ENCODE measurements at regions not wholly inside any gene's neighbourhood (a gene's known extent, or its start where the extent isn't known, plus 50 kb on each side); places are given as distances from the start of the nearest gene placed in this dataset.

GRCh38 chr1:87560601-87561360 is 232.1 kb downstream of the LMO4 start:
- DNase-seq (ENCODE audit: low spot score): no peak

- DNase-seq (ENCODE audit: low spot score): no peak
Measured at GRCh38 chr1:87563211-87563610, 234.5 kb downstream of the LMO4 start.

DNA sequence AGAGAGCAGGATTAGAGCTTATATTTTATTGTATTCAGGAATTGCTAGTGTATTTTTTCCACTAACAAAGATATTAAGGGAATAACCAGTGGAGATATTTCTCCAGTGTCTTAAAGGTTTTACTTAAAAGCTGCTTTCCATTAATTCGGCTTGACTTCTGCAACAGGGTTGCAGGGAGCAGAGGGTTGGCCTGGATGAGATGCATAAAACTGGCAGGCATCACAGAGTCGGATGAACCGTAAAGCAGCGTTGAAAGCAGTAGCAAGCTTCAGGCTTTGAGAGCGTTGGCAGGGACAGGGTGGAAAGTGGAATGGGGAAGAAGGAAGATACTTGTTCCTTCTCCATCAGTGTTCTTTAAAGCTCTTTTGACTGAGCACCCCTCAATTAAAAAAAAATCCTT is 237.2 kb downstream of the LMO4 start:
- DNase-seq (ENCODE audit: low spot score): no peak

- DNase-seq (ENCODE audit: low spot score): no peak
Measured at GRCh38 chr1:87568005-87568404, 239.3 kb downstream of the LMO4 start.

DNA sequence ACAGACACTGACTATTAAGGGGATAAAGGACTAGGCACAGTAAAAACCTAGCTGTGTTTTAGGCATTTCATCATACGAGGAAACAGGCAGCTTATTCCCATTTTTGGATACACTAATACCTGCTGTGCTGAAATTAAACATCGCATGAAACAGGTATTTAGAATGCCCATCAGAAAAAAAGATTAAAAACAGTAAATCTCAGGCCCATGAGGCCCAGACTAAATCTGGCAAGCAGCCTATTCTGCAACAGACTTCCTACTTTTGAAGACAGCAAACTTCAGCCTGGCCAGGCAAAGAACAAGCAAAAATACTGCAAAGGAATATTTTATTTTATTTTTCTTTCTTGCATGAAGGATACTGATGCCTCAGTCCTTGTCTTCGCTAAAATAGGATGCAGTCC is 240.2 kb downstream of the LMO4 start:
- DNase-seq (ENCODE audit: low spot score): no peak

GRCh38 chr1:87572008-87572407 is 243.3 kb downstream of the LMO4 start:
- no peak for DNase-seq (ENCODE audit: low spot score)

GRCh38 chr1:87572891-87573290 is 244.2 kb downstream of the LMO4 start:
- DNase-seq (ENCODE audit: low spot score): no peak

- no peak for DNase-seq (ENCODE audit: low spot score)
Measured at GRCh38 chr1:87575528-87575927, 246.8 kb downstream of the LMO4 start.

- no peak for DNase-seq (ENCODE audit: low spot score)
Measured at GRCh38 chr1:87578464-87578863, 249.8 kb downstream of the LMO4 start.

DNA sequence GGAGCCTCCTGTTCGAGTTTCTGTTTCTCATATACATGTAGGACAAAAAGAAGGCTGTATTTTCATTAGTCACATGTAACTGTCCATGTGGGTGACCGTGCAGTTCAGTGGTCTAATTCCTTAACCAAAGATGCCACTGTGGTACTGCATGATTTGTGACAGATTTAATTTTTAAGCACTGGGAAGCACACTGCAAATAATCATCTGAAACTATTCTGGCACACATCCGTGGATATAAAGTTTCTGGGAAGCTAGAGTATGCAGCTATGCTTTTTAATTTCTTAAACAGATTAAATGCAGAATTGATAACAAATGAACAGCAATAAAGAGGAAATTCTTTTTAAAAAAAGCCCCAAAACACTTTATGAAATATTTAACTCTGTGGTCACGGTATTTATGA is 254.8 kb downstream of the LMO4 start:
- no peak for DNase-seq (ENCODE audit: low spot score)

GRCh38 chr1:87584586-87584985 is 255.9 kb downstream of the LMO4 start:
- DNase-seq (ENCODE audit: low spot score): no peak

DNA sequence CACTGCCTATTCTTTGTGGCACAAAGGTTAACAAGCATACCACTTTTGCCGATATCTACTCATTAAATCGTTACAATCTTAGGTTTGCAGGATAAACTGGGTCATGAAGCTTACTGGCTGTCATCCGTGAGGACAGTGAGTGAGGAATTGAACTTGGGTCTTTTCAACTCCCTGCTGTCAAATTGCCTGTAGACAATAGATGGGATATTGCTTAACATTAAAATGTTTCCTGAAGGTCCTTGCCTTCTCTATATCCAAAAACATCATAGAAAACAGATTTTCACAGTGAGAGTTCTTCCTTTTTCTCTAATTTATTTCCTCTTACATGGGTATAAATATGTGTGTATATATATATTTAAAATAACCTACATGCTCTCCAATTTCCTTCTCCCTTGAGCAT is 257.8 kb downstream of the LMO4 start:
- no peak for DNase-seq (ENCODE audit: low spot score)

DNA sequence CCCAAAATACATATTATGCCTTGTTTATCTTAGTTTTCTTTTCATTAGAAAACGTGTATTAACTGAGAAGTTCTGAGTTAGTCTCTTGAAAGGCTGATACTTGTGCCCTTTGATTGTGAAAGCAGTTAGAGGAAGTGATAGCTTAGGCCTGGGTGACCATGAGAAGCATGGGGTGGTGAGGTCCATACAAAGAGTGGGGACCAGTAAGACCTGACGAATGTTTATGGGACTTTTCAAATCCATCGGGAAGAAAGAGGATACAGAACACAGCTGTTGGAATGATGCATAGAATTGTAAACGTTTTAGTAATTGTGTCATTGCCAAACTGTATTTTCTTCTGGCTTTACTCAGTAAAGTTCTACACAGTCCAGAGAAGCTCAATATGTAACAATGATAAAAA is 259.8 kb downstream of the LMO4 start:
- DNase-seq (ENCODE audit: low spot score): no peak

GRCh38 chr1:87591492-87591891 is 262.8 kb downstream of the LMO4 start:
- no peak for DNase-seq (ENCODE audit: low spot score)

- DNase-seq (ENCODE audit: low spot score): no peak
Measured at GRCh38 chr1:87592156-87592555, 263.5 kb downstream of the LMO4 start.

DNA sequence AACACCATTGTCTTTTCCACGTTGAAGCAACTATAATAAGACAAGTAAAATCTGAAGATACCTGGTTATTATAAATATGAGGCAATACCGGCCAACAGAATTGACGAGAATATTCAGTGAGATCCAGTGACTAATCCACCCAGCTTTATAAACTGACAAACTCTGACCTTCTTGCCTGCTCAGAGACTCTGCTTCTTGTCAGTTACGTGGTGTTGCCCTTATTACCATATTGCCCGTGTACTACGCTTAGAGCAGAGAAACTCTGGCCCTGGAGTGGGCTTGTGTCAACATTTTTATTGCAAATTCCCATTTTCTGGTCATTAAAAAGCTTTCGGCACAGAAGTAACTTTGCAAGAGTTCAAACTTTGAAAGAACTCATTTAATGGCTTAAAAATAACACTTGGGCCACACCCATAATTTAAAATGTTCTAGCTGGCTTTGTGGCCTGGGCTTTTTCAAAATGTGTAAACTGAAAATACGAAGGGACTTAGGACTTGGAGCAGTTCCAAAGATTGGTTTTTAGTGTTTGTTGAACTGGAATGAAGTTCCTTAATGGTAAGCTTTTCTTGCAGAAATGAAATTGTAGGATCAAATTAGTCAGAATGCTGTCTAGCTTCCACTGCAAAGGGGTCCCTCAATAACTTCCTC is 266.2 kb downstream of the LMO4 start:
- no peak for DNase-seq (ENCODE audit: low spot score)

DNA sequence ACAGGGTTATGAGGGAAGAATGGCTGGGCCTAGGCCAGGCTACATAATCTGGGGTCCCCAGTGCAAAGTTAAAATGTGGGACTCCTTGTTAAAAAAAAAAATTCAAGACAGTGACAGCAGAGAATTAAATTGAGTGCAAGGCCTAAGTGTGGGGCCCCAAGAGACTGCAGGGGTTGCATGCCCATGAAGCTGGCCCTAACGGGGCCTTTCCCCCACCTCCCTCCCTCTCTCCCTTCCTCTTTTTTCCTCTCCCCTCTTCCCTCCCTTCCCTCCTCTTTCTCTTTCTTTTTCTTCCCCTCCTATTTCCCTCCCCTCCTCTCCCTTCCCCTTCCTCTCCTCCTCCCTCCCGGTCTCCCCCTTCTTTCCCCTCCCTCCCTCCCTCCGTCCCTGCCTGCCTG is 266.7 kb downstream of the LMO4 start:
- no peak for DNase-seq (ENCODE audit: low spot score)

- no peak for DNase-seq (ENCODE audit: low spot score)
Measured at GRCh38 chr1:87598429-87598828, 269.7 kb downstream of the LMO4 start.

- no peak for DNase-seq (ENCODE audit: low spot score)
Measured at GRCh38 chr1:87599569-87599968, 270.9 kb downstream of the LMO4 start.

- DNase-seq (ENCODE audit: low spot score): no peak
Measured at GRCh38 chr1:87600055-87600850, 271.6 kb downstream of the LMO4 start.

DNA sequence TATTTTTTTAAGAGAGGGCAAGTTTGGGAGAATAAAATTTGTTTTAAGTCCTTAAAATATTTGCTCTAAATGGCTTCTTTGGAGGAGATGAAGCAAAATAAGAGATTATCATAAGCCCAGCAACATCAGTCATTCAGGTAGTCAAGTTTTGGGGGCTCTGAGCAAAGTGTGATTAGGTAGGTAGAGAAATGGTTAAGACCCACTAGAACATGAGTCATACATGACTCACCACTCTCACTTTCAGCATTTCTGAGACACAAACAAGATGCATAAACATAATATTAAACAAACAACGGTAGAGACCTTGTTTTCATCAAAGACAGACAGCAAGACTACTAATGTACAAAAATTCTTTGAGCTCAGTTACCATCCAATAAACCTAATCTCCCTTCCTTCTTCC is 272.2 kb downstream of the LMO4 start:
- DNase-seq (ENCODE audit: low spot score): no peak

DNA sequence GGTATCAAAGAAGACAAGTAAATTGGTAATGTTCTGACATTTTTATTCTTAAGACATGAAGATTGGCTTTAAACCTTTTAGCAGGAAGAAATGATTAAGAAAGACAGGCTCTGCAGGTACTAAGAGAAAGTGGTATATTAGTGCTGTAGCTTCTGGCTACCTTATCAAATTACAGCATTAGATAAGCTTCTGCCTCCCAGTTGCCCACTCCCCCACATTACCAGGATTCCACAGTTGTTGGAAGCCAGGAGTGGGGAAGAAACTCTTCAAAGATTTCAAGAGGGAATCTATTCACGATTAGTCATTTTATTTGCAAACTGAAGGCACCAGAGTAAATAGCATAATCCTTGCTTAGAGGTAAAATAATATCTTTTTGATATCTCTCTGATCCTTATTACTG is 274.9 kb downstream of the LMO4 start:
- DNase-seq (ENCODE audit: low spot score): no peak

GRCh38 chr1:87612956-87613355 is 284.3 kb downstream of the LMO4 start:
- no peak for DNase-seq (ENCODE audit: low spot score)
